Keratinocyte (primary cell): ENCODE measurements at regions not wholly inside any gene's neighbourhood (a gene's known extent, or its start where the extent isn't known, plus 50 kb on each side); places are given as distances from the start of the nearest gene placed in this dataset.

Source experiments
- EZH2 ChIP-seq: IDR thresholded peaks from one replicate; pipeline ENCODE4 v1.6.1; 2012; ENCODE audit warnings: inconsistent platforms, mild to moderate bottlenecking, low read length, moderate library complexity
- TF ChIP-seq, protein P1 (sequence below), 3 experiments: IDR thresholded peaks in 1 of 3; conservative IDR thresholded peaks in 1 of 3; optimal IDR thresholded peaks in 1 of 3; 2 replicates in 2 of 3; 3 replicates in 1 of 3; pipeline versions ENCODE3 to v1.5.1; 2011; ENCODE audit warnings: low read length in 3 of 3, mild to moderate bottlenecking in 3 of 3, moderate library complexity in 2 of 3, control low read depth in 1 of 3, inconsistent platforms in 1 of 3; ENCODE audit not compliant: insufficient read depth in 2 of 3; ENCODE audit errors: extremely low read depth in 1 of 3

DNA sequence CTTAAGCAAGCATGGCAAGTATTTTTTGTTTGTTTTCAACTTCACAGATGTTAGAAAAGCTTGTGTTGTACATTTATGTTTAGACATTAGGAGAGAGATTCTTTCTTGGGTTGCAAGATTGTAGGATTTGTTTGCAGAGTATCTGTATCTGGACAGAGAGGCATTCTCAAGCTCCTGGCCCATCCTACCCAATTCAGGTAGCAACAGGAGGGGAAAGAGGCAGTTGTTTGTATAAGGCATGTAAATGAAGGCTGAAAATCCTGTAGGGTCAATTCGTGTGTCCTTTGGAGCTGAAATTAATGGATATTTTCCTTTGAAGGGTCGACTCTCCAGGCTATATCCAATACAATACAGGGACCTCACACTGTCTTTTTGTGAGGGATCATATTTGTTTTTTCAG lies 147.3 kb downstream of the KCNRG start:
- TF ChIP-seq, protein P1, sequence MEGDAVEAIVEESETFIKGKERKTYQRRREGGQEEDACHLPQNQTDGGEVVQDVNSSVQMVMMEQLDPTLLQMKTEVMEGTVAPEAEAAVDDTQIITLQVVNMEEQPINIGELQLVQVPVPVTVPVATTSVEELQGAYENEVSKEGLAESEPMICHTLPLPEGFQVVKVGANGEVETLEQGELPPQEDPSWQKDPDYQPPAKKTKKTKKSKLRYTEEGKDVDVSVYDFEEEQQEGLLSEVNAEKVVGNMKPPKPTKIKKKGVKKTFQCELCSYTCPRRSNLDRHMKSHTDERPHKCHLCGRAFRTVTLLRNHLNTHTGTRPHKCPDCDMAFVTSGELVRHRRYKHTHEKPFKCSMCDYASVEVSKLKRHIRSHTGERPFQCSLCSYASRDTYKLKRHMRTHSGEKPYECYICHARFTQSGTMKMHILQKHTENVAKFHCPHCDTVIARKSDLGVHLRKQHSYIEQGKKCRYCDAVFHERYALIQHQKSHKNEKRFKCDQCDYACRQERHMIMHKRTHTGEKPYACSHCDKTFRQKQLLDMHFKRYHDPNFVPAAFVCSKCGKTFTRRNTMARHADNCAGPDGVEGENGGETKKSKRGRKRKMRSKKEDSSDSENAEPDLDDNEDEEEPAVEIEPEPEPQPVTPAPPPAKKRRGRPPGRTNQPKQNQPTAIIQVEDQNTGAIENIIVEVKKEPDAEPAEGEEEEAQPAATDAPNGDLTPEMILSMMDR (optimal IDR thresholded peaks at IDR 0.05 in 1 of 3, IDR thresholded peaks at IDR 0.05 in 1 of 3, conservative IDR thresholded peaks at IDR 0.05 in 1 of 3; ENCODE audit: extremely low read depth in 1 of 3, insufficient read depth in 2 of 3, low read length in 3 of 3) = no peak
- TF ChIP-seq EZH2 = no peak
